ENCODE measurements at regions not wholly inside any gene's neighbourhood (a gene's known extent, or its start where the extent isn't known, plus 50 kb on each side); places are given as distances from the start of the nearest gene placed in this dataset.

- TF ChIP-seq, protein P1, sequence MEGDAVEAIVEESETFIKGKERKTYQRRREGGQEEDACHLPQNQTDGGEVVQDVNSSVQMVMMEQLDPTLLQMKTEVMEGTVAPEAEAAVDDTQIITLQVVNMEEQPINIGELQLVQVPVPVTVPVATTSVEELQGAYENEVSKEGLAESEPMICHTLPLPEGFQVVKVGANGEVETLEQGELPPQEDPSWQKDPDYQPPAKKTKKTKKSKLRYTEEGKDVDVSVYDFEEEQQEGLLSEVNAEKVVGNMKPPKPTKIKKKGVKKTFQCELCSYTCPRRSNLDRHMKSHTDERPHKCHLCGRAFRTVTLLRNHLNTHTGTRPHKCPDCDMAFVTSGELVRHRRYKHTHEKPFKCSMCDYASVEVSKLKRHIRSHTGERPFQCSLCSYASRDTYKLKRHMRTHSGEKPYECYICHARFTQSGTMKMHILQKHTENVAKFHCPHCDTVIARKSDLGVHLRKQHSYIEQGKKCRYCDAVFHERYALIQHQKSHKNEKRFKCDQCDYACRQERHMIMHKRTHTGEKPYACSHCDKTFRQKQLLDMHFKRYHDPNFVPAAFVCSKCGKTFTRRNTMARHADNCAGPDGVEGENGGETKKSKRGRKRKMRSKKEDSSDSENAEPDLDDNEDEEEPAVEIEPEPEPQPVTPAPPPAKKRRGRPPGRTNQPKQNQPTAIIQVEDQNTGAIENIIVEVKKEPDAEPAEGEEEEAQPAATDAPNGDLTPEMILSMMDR (IDR thresholded peaks at IDR 0.05) = no peak
- no peak for TF ChIP-seq POLR2A (IDR thresholded peaks at IDR 0.05)
Observed at GRCh38 chr2:40646642-40647041, 194.8 kb upstream of the SLC8A1 start.
